ENCODE measurements at regions not wholly inside any gene's neighbourhood (a gene's known extent, or its start where the extent isn't known, plus 50 kb on each side); places are given as distances from the start of the nearest gene placed in this dataset.

DNA sequence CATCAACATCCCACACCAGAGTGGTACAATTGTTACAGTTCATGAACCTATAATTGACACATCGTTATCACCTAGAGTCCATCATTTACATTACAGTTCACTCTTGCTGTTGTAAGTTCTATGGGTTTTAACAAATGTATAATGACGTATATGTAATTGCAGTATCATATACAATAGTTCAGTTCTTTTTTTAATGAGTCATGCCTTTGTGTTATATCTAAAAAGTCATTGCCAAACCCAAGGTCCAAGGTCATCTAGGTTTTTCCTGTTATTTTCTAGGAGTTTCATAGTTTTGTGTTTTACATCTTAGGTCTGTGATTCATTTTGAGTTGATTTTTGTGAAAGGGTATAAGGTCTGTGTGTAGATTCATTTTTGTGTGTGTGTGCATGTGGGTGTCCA lies 160.9 kb upstream of the GALNT15 start:
- TF ChIP-seq, protein P1, sequence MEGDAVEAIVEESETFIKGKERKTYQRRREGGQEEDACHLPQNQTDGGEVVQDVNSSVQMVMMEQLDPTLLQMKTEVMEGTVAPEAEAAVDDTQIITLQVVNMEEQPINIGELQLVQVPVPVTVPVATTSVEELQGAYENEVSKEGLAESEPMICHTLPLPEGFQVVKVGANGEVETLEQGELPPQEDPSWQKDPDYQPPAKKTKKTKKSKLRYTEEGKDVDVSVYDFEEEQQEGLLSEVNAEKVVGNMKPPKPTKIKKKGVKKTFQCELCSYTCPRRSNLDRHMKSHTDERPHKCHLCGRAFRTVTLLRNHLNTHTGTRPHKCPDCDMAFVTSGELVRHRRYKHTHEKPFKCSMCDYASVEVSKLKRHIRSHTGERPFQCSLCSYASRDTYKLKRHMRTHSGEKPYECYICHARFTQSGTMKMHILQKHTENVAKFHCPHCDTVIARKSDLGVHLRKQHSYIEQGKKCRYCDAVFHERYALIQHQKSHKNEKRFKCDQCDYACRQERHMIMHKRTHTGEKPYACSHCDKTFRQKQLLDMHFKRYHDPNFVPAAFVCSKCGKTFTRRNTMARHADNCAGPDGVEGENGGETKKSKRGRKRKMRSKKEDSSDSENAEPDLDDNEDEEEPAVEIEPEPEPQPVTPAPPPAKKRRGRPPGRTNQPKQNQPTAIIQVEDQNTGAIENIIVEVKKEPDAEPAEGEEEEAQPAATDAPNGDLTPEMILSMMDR (optimal IDR thresholded peaks at IDR 0.05 in 1 of 3, IDR thresholded peaks at IDR 0.05 in 1 of 3, conservative IDR thresholded peaks at IDR 0.05 in 1 of 3; ENCODE audit: extremely low read depth in 1 of 3, insufficient read depth in 2 of 3, low read length in 3 of 3) = no peak
- no peak for TF ChIP-seq EZH2 (IDR thresholded peaks at IDR 0.05; ENCODE audit: low read length)

Measured in keratinocyte (primary cell).